Lung microvascular endothelial cell (primary cell): ENCODE measurements at regions not wholly inside any gene's neighbourhood (a gene's known extent, or its start where the extent isn't known, plus 50 kb on each side); places are given as distances from the start of the nearest gene placed in this dataset.
A peak's percentile ranks its signal among the peaks of the same experiment; 100 is the strongest.

Experiments
- DNase-seq, 2 donors: peaks; one replicate each; pipeline versions ENCODE4 v3.0.0 to v3.0.0-alpha.2; 2010; ENCODE audit warnings: low read depth in 2 of 2

GRCh38 chr11:130612291-130612851 lies 163.9 kb downstream of the ADAMTS15 start:
- DNase-seq = no peak

- no peak for DNase-seq
These were observed 165.0 kb downstream of the ADAMTS15 start for GRCh38 chr11:130613396-130613795.

GRCh38 chr11:130614591-130614990 lies 166.1 kb downstream of the ADAMTS15 start:
- DNase-seq = no peak

GRCh38 chr11:130615561-130615960 lies 167.1 kb downstream of the ADAMTS15 start:
- DNase-seq = no peak

- no peak for DNase-seq
These were observed 168.1 kb downstream of the ADAMTS15 start for GRCh38 chr11:130616573-130616972.

- no peak for DNase-seq
These were observed 168.6 kb downstream of the ADAMTS15 start for GRCh38 chr11:130617001-130617400.

GRCh38 chr11:130620548-130620947 lies 172.1 kb downstream of the ADAMTS15 start:
- no peak for DNase-seq

GRCh38 chr11:130622141-130622542 lies 173.7 kb downstream of the ADAMTS15 start:
- no peak for DNase-seq

GRCh38 chr11:130623670-130624668 lies 175.5 kb downstream of the ADAMTS15 start:
- DNase-seq = no peak

GRCh38 chr11:130624971-130625544 lies 176.6 kb downstream of the ADAMTS15 start:
- DNase-seq = no peak

GRCh38 chr11:130625578-130626306 lies 177.3 kb downstream of the ADAMTS15 start:
- no peak for DNase-seq

- DNase-seq = no peak
These were observed 180.6 kb downstream of the ADAMTS15 start for GRCh38 chr11:130629039-130629438.

- DNase-seq = peak in 1 of 2 donors; percentile 50
These were observed 182.7 kb downstream of the ADAMTS15 start for GRCh38 chr11:130631119-130631518.

- no peak for DNase-seq
These were observed 185.0 kb downstream of the ADAMTS15 start for GRCh38 chr11:130633466-130633865.

GRCh38 chr11:130634186-130634585 lies 185.7 kb downstream of the ADAMTS15 start:
- DNase-seq = no peak

GRCh38 chr11:130634961-130635473 lies 186.6 kb downstream of the ADAMTS15 start:
- peak; percentile 52 to 97 for DNase-seq

- DNase-seq = no peak
These were observed 187.6 kb downstream of the ADAMTS15 start for GRCh38 chr11:130635937-130636630.

- DNase-seq = peak; percentile 39 to 59
These were observed 188.4 kb downstream of the ADAMTS15 start for GRCh38 chr11:130636722-130637464.

- no peak for DNase-seq
These were observed 189.1 kb downstream of the ADAMTS15 start for GRCh38 chr11:130637566-130637965.

- DNase-seq = no peak
These were observed 189.6 kb downstream of the ADAMTS15 start for GRCh38 chr11:130638033-130638432.
